ENCODE measurements at regions not wholly inside any gene's neighbourhood (a gene's known extent, or its start where the extent isn't known, plus 50 kb on each side); places are given as distances from the start of the nearest gene placed in this dataset.

- H3K27ac ChIP-seq (ENCODE audit: low read depth, low read length): no peak overlapping the region
- WGBS (ENCODE audit: insufficient coverage): 93% methylated on average over 13 of the region's 13 CpGs
- H3K4me3 ChIP-seq (ENCODE audit: low read depth, low read length): no peak overlapping the region
- peaks cover 41% of the 10 kb centered on the region for H3K4me1 ChIP-seq (ENCODE audit: control insufficient read depth, insufficient read depth, low read length)
- DNase-seq (ENCODE audit: low read depth in 4 of 6, low spot score in 6 of 6): no peak
- H3K27me3 ChIP-seq (ENCODE audit: control insufficient read depth, insufficient read depth, low read length): no peaks in the 10 kb centered on the region
- H3K36me3 ChIP-seq (ENCODE audit: control insufficient read depth, insufficient read depth, low read length): peaks cover 2% of the 10 kb centered on the region
- H3K9me3 ChIP-seq (ENCODE audit: control insufficient read depth, insufficient read depth, low read length): no peaks in the 10 kb centered on the region
Measured at GRCh38 chr2:238502088-238502810, 75.5 kb downstream of the ASB1 start.

GRCh38 chr2:238502956-238503791 is 76.4 kb downstream of the ASB1 start:
- DNase-seq (ENCODE audit: low read depth in 4 of 6, low spot score in 6 of 6): no peak
- H3K4me3 ChIP-seq (ENCODE audit: low read depth, low read length): no peak overlapping the region
- H3K27ac ChIP-seq (ENCODE audit: low read depth, low read length): no peak overlapping the region
- peaks cover 2% of the 10 kb centered on the region for H3K36me3 ChIP-seq (ENCODE audit: control insufficient read depth, insufficient read depth, low read length)
- H3K4me1 ChIP-seq (ENCODE audit: control insufficient read depth, insufficient read depth, low read length): peaks cover 41% of the 10 kb centered on the region
- 93% methylated on average over 20 of the region's 23 CpGs for WGBS (ENCODE audit: insufficient coverage)
- H3K9me3 ChIP-seq (ENCODE audit: control insufficient read depth, insufficient read depth, low read length): no peaks in the 10 kb centered on the region
- no peaks in the 10 kb centered on the region for H3K27me3 ChIP-seq (ENCODE audit: control insufficient read depth, insufficient read depth, low read length)

GRCh38 chr2:238504181-238504931 is 77.6 kb downstream of the ASB1 start:
- Histone ChIP-seq H3K9me3 (ENCODE audit: control insufficient read depth, insufficient read depth, low read length) (no peaks in the 10 kb centered on the region), H3K27me3 (ENCODE audit: control insufficient read depth, insufficient read depth, low read length) (no peaks in the 10 kb centered on the region), H3K27ac (ENCODE audit: low read depth, low read length) (no peak overlapping the region), H3K4me1 (ENCODE audit: control insufficient read depth, insufficient read depth, low read length) (peaks cover 40% of the 10 kb centered on the region), H3K36me3 (ENCODE audit: control insufficient read depth, insufficient read depth, low read length) (no peaks in the 10 kb centered on the region), H3K4me3 (ENCODE audit: low read depth, low read length) (no peak overlapping the region)
- peak in 1 of 6 donors; percentile 17 for DNase-seq (ENCODE audit: low read depth in 4 of 6, low spot score in 6 of 6)
- WGBS (ENCODE audit: insufficient coverage): 64% methylated on average over 11 of the region's 26 CpGs

- H3K9me3 ChIP-seq (ENCODE audit: control insufficient read depth, insufficient read depth, low read length): no peaks in the 10 kb centered on the region
- no peak for DNase-seq (ENCODE audit: low read depth in 4 of 6, low spot score in 6 of 6)
- no peak overlapping the region for H3K27ac ChIP-seq (ENCODE audit: low read depth, low read length)
- H3K4me1 ChIP-seq (ENCODE audit: control insufficient read depth, insufficient read depth, low read length): peaks cover 41% of the 10 kb centered on the region
- no peaks in the 10 kb centered on the region for H3K36me3 ChIP-seq (ENCODE audit: control insufficient read depth, insufficient read depth, low read length)
- 91% methylated on average over 7 of the region's 16 CpGs for WGBS (ENCODE audit: insufficient coverage)
- no peaks in the 10 kb centered on the region for H3K27me3 ChIP-seq (ENCODE audit: control insufficient read depth, insufficient read depth, low read length)
- H3K4me3 ChIP-seq (ENCODE audit: low read depth, low read length): no peak overlapping the region
Measured at GRCh38 chr2:238505119-238505891, 78.6 kb downstream of the ASB1 start.

- Histone ChIP-seq H3K4me1 (ENCODE audit: control insufficient read depth, insufficient read depth, low read length) (peaks cover 38% of the 10 kb centered on the region), H3K36me3 (ENCODE audit: control insufficient read depth, insufficient read depth, low read length) (no peaks in the 10 kb centered on the region), H3K27ac (ENCODE audit: low read depth, low read length) (no peak overlapping the region), H3K9me3 (ENCODE audit: control insufficient read depth, insufficient read depth, low read length) (no peaks in the 10 kb centered on the region), H3K4me3 (ENCODE audit: low read depth, low read length) (no peak overlapping the region), H3K27me3 (ENCODE audit: control insufficient read depth, insufficient read depth, low read length) (no peaks in the 10 kb centered on the region)
- no peak for DNase-seq (ENCODE audit: low read depth in 4 of 6, low spot score in 6 of 6)
- WGBS (ENCODE audit: insufficient coverage): 87% methylated on average over 8 of the region's 9 CpGs
Measured at GRCh38 chr2:238505892-238506280, 79.2 kb downstream of the ASB1 start.

- DNase-seq (ENCODE audit: low read depth in 4 of 6, low spot score in 6 of 6): no peak
- Histone ChIP-seq H3K9me3 (ENCODE audit: control insufficient read depth, insufficient read depth, low read length) (no peaks in the 10 kb centered on the region), H3K27ac (ENCODE audit: low read depth, low read length) (no peak overlapping the region), H3K27me3 (ENCODE audit: control insufficient read depth, insufficient read depth, low read length) (no peaks in the 10 kb centered on the region), H3K4me1 (ENCODE audit: control insufficient read depth, insufficient read depth, low read length) (peaks cover 38% of the 10 kb centered on the region), H3K4me3 (ENCODE audit: low read depth, low read length) (no peak overlapping the region), H3K36me3 (ENCODE audit: control insufficient read depth, insufficient read depth, low read length) (no peaks in the 10 kb centered on the region)
- WGBS (ENCODE audit: insufficient coverage): 66% methylated on average over 10 of the region's 17 CpGs
Measured at GRCh38 chr2:238506371-238507068, 79.8 kb downstream of the ASB1 start.

GRCh38 chr2:238507836-238508235 is 81.1 kb downstream of the ASB1 start:
- Histone ChIP-seq H3K4me1 (ENCODE audit: control insufficient read depth, insufficient read depth, low read length) (peaks cover 38% of the 10 kb centered on the region), H3K9me3 (ENCODE audit: control insufficient read depth, insufficient read depth, low read length) (no peaks in the 10 kb centered on the region), H3K36me3 (ENCODE audit: control insufficient read depth, insufficient read depth, low read length) (no peaks in the 10 kb centered on the region), H3K4me3 (ENCODE audit: low read depth, low read length) (no peak overlapping the region), H3K27me3 (ENCODE audit: control insufficient read depth, insufficient read depth, low read length) (no peaks in the 10 kb centered on the region), H3K27ac (ENCODE audit: low read depth, low read length) (no peak overlapping the region)
- no peak for DNase-seq (ENCODE audit: low read depth in 4 of 6, low spot score in 6 of 6)
- 100% methylated on average over 1 of the region's 6 CpGs for WGBS (ENCODE audit: insufficient coverage)

GRCh38 chr2:238509151-238509835 is 82.6 kb downstream of the ASB1 start:
- 44% methylated on average over 12 of the region's 12 CpGs for whole genome bisulfite sequencing (ENCODE audit: insufficient coverage)
- Histone ChIP-seq H3K9me3 (ENCODE audit: control insufficient read depth, insufficient read depth, low read length) (no peaks in the 10 kb centered on the region), H3K27ac (ENCODE audit: low read depth, low read length) (no peak overlapping the region)

More at GRCh38 chr2:238509151-238509835, 82.6 kb downstream of the ASB1 start:
- DNase-seq (ENCODE audit: low read depth in 4 of 6, low spot score in 6 of 6): peak in 2 of 6 donors; percentile 47 to 72
- H3K4me1 ChIP-seq (ENCODE audit: control insufficient read depth, insufficient read depth, low read length): peaks cover 31% of the 10 kb centered on the region
- H3K36me3 ChIP-seq (ENCODE audit: control insufficient read depth, insufficient read depth, low read length): no peaks in the 10 kb centered on the region
- no peaks in the 10 kb centered on the region for H3K27me3 ChIP-seq (ENCODE audit: control insufficient read depth, insufficient read depth, low read length)
- no peak overlapping the region for H3K4me3 ChIP-seq (ENCODE audit: low read depth, low read length)
